ENCODE measurements at regions not wholly inside any gene's neighbourhood (a gene's known extent, or its start where the extent isn't known, plus 50 kb on each side); places are given as distances from the start of the nearest gene placed in this dataset.

DNA sequence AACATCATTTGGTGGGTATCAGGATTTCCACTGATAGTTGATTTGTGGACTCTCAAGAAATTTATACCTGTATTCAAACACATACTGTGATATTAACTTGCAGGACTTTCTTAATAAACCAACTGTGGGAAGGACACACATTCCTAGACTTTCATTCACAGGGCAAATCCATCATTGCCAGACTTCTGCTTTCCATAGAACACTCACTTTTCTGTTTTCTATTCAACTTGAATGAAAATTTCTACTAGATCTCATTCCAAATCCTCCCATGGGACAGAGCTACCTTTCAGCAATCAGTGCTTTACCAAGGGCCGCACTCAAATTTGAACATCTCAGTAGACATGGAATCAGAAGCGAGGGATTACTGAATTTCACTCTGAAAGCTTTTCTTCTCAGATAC, 612.5 kb downstream of the IRS1 start:
- H3K4me1 ChIP-seq (ENCODE audit: control insufficient read depth in 2 of 3, insufficient read depth in 2 of 3, low read depth in 1 of 3, low read length in 3 of 3), result no peaks in the 10 kb centered on the region
- no peaks in the 10 kb centered on the region for H3K9me3 ChIP-seq (ENCODE audit: control insufficient read depth in 2 of 3, insufficient read depth in 1 of 3, low read length in 3 of 3)
- no peaks in the 10 kb centered on the region for H3K36me3 ChIP-seq (ENCODE audit: control insufficient read depth in 2 of 3, insufficient read depth in 3 of 3, low read length in 3 of 3)
- H3K27ac ChIP-seq (ENCODE audit: low read depth in 2 of 2, low read length in 2 of 2), result no peak overlapping the region
- DNase-seq (no peak), FAIRE-seq (no peak)
- TF ChIP-seq, protein P1, sequence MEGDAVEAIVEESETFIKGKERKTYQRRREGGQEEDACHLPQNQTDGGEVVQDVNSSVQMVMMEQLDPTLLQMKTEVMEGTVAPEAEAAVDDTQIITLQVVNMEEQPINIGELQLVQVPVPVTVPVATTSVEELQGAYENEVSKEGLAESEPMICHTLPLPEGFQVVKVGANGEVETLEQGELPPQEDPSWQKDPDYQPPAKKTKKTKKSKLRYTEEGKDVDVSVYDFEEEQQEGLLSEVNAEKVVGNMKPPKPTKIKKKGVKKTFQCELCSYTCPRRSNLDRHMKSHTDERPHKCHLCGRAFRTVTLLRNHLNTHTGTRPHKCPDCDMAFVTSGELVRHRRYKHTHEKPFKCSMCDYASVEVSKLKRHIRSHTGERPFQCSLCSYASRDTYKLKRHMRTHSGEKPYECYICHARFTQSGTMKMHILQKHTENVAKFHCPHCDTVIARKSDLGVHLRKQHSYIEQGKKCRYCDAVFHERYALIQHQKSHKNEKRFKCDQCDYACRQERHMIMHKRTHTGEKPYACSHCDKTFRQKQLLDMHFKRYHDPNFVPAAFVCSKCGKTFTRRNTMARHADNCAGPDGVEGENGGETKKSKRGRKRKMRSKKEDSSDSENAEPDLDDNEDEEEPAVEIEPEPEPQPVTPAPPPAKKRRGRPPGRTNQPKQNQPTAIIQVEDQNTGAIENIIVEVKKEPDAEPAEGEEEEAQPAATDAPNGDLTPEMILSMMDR (IDR thresholded peaks at IDR 0.05; ENCODE audit: borderline replicate concordance, extremely low read depth, insufficient read depth), result no peak
- no peak overlapping the region for H3K4me3 ChIP-seq (ENCODE audit: low read length in 3 of 3)
- no peaks in the 10 kb centered on the region for H3K27me3 ChIP-seq (ENCODE audit: control insufficient read depth, insufficient read depth, low read length)
- H3K9ac ChIP-seq (ENCODE audit: low read length in 3 of 3), result no peak overlapping the region
- intact Hi-C loops (cut with DNase I), result no loop called here

DNA sequence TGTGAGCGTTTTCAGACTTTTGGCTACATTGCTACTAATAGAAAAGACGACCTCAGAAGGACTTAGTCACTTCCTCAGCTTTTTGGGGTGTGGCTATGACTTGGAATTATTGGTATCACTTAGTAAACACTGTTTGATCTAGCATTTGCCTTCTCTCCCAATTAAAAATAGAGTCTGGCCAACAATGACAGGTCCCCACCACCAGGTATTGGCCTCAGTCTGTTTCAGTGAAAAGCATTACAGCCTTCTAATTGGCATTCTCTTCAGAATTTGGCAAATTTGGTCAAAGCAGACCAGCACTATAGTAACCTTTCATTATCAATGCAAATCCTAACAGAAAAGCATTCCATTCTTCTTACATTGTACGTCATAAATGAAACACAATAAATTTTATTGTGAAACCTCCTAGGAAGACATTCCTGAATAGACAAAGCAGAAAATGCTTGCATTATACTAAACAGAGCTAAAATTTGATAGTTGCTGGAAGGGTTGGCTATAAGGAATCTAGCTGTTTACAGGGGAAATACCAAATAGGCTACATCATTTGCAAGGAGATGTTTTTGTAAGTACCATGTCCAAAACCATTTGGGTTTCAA, 613.9 kb downstream of the IRS1 start:
- no peaks in the 10 kb centered on the region for H3K36me3 ChIP-seq (ENCODE audit: control insufficient read depth in 2 of 3, insufficient read depth in 3 of 3, low read length in 3 of 3)
- H3K4me1 ChIP-seq (ENCODE audit: control insufficient read depth in 2 of 3, insufficient read depth in 2 of 3, low read depth in 1 of 3, low read length in 3 of 3), result no peaks in the 10 kb centered on the region
- intact Hi-C loops (cut with DNase I), result no loop called here
- no peak for DNase-seq
- H3K9me3 ChIP-seq (ENCODE audit: control insufficient read depth in 2 of 3, insufficient read depth in 1 of 3, low read length in 3 of 3), result no peaks in the 10 kb centered on the region
- FAIRE-seq, result no peak
- H3K27ac ChIP-seq (ENCODE audit: low read depth in 2 of 2, low read length in 2 of 2), result no peak overlapping the region
- no peak overlapping the region for H3K9ac ChIP-seq (ENCODE audit: low read length in 3 of 3)
- TF ChIP-seq, protein P1 (IDR thresholded peaks at IDR 0.05; ENCODE audit: borderline replicate concordance, extremely low read depth, insufficient read depth), result no peak
- no peak overlapping the region for H3K4me3 ChIP-seq (ENCODE audit: low read length in 3 of 3)
- no peaks in the 10 kb centered on the region for H3K27me3 ChIP-seq (ENCODE audit: control insufficient read depth, insufficient read depth, low read length)

DNA sequence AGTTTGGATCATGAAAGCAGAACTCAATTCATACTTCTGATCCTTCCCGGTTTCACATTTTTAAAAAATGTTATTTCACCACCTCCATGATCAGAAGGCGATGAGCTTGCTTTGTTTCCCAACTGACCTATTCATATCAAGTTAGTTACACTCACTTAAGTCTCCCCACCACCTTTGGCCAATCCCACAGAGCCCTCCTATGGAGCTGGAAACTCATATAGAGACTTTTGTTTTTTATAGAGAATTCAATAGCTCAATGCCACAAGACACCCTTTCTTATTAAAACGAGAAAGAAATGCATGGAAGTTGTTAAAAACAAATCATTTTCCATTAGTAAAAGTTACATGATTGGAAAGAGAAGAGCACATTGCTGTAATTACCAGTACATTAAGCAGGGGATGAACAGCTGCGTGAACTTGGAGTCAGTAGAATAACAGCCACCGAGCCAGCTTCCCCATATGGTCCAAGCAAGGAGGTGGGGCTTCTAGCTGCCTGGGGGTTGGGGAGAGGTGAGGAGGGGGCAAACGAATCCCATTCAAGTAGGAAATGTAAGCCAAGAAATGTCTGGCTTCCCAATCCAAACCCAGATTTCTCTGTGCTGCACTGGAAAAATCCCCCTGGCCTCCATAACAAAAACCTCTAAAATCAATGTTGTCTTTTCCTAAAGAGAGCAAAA, 614.5 kb downstream of the IRS1 start:
- DNase-seq (peak in 1 of 5 donors; percentile 58), FAIRE-seq (no peak)
- no peak overlapping the region for H3K9ac ChIP-seq (ENCODE audit: low read length in 3 of 3)

More for the DNA sequence above, 614.5 kb downstream of the IRS1 start:
- Histone ChIP-seq H3K27me3 (ENCODE audit: control insufficient read depth, insufficient read depth, low read length) (no peaks in the 10 kb centered on the region), H3K9me3 (ENCODE audit: control insufficient read depth in 2 of 3, insufficient read depth in 1 of 3, low read length in 3 of 3) (no peaks in the 10 kb centered on the region), H3K27ac (ENCODE audit: low read depth in 2 of 2, low read length in 2 of 2) (no peak overlapping the region), H3K4me3 (ENCODE audit: low read length in 3 of 3) (no peak overlapping the region), H3K4me1 (ENCODE audit: control insufficient read depth in 2 of 3, insufficient read depth in 2 of 3, low read depth in 1 of 3, low read length in 3 of 3) (no peaks in the 10 kb centered on the region), H3K36me3 (ENCODE audit: control insufficient read depth in 2 of 3, insufficient read depth in 3 of 3, low read length in 3 of 3) (no peaks in the 10 kb centered on the region)
- TF ChIP-seq, protein P1 (IDR thresholded peaks at IDR 0.05; ENCODE audit: borderline replicate concordance, extremely low read depth, insufficient read depth), result no peak
- intact Hi-C loops (cut with DNase I), result no loop called here
